Endothelial cell (in vitro differentiated cells): ENCODE measurements at regions not wholly inside any gene's neighbourhood (a gene's known extent, or its start where the extent isn't known, plus 50 kb on each side); places are given as distances from the start of the nearest gene placed in this dataset.

Source experiments
- DNase-seq: peaks from one replicate; pipeline ENCODE4 v3.0.0; 2021; ENCODE audit warnings: low spot score
- H3K27ac Mint-ChIP-seq: one replicate; pipeline ENCODE4 v1.8.0; 2021; ENCODE audit warnings: mixed read lengths, inconsistent platforms; ENCODE audit not compliant: unreplicated experiment
- H3K27me3 Mint-ChIP-seq: one replicate; pipeline ENCODE4 v1.8.0; 2021; ENCODE audit warnings: mild to moderate bottlenecking, moderate library complexity, mixed read lengths, inconsistent platforms; ENCODE audit not compliant: unreplicated experiment
- H3K36me3 Mint-ChIP-seq: one replicate; pipeline ENCODE4 v1.8.0; 2021; ENCODE audit warnings: mild to moderate bottlenecking, low read depth, mixed read lengths, inconsistent platforms; ENCODE audit not compliant: unreplicated experiment
- H3K4me1 Mint-ChIP-seq: one replicate; pipeline ENCODE4 v1.8.0; 2021; ENCODE audit warnings: mild to moderate bottlenecking, mixed read lengths, inconsistent platforms; ENCODE audit not compliant: unreplicated experiment
- H3K4me3 Mint-ChIP-seq: one replicate; pipeline ENCODE4 v1.8.0; 2021; ENCODE audit warnings: mild to moderate bottlenecking, mixed read lengths, inconsistent platforms; ENCODE audit not compliant: unreplicated experiment
- H3K9me3 Mint-ChIP-seq: one replicate; pipeline ENCODE4 v1.8.0; 2021; ENCODE audit warnings: mixed read lengths, inconsistent platforms; ENCODE audit not compliant: unreplicated experiment
- CTCF ChIP-seq: fragments of 200-600 bp; sonication (generic); IDR thresholded peaks from one replicate; pipeline ENCODE4 v1.5.0; 2021; ENCODE audit warnings: antibody characterized with exemption; ENCODE audit not compliant: unreplicated experiment

GRCh38 chr22:34324763-34325162 lies 404.5 kb upstream of the LARGE1 start:
- Mint-ChIP-seq H3K9me3 (peaks cover 21% of the 10 kb centered on the region), H3K4me3 (no peak overlapping the region), H3K27ac (no peak overlapping the region), H3K36me3 (no peaks in the 10 kb centered on the region), H3K27me3 (peaks cover 3% of the 10 kb centered on the region), H3K4me1 (no peaks in the 10 kb centered on the region)
- no peak for TF ChIP-seq CTCF
- DNase-seq = no peak

GRCh38 chr22:34326901-34327300 lies 406.6 kb upstream of the LARGE1 start:
- peaks cover 26% of the 10 kb centered on the region for H3K9me3 Mint-ChIP-seq
- no peak overlapping the region for H3K27ac Mint-ChIP-seq
- H3K27me3 Mint-ChIP-seq = peaks cover 3% of the 10 kb centered on the region
- H3K4me1 Mint-ChIP-seq = no peaks in the 10 kb centered on the region
- H3K4me3 Mint-ChIP-seq = no peak overlapping the region
- TF ChIP-seq CTCF = no peak
- no peaks in the 10 kb centered on the region for H3K36me3 Mint-ChIP-seq
- DNase-seq = no peak

DNA sequence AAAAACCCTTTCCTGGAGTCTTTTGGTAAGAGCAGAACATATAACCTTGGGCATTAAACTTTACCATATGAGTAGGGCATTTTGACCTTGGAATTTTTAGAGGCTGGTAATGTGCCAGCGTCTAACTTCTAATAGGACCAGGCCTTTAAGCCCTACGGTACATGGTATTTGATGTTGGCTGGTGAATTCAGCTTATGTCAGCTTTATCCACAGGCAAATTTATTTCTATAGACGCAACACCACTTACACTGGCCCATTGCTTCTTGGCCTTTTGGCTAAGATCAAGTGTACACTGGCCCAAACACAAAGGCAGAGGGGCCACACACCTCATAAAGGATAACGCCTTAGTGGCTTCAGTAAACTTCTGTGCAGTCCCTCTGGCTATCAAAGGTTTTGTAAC lies 410.2 kb upstream of the LARGE1 start:
- no peak for TF ChIP-seq CTCF
- H3K4me1 Mint-ChIP-seq = no peaks in the 10 kb centered on the region
- no peak for DNase-seq
- no peak overlapping the region for H3K27ac Mint-ChIP-seq
- H3K36me3 Mint-ChIP-seq = peaks cover 3% of the 10 kb centered on the region
- H3K27me3 Mint-ChIP-seq = peaks cover 7% of the 10 kb centered on the region
- H3K4me3 Mint-ChIP-seq = no peak overlapping the region
- peaks cover 26% of the 10 kb centered on the region for H3K9me3 Mint-ChIP-seq

DNA sequence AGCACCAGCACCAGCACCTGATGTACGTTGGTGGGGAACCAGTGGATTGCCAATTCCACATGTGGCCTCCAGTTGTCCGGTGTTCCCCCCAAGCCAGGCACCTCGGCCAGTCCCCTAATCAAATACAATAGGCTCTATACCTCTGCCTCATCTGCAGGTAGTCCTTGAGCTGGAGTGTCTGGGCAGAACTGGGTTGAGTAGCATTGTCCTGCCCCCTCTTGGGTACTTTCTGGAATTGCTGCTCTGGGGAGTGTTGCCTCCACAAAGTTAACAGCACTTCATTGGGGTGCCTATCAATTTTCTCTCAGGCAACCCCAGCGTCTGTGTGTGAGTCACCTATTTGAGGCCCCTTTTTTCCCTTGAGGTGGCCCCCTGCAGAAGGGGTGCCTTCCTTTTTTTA lies 413.0 kb upstream of the LARGE1 start:
- H3K4me1 Mint-ChIP-seq = no peaks in the 10 kb centered on the region
- no peak overlapping the region for H3K27ac Mint-ChIP-seq
- peaks cover 5% of the 10 kb centered on the region for H3K27me3 Mint-ChIP-seq
- H3K4me3 Mint-ChIP-seq = no peak overlapping the region
- DNase-seq = no peak
- H3K9me3 Mint-ChIP-seq = peaks cover 19% of the 10 kb centered on the region
- peaks cover 3% of the 10 kb centered on the region for H3K36me3 Mint-ChIP-seq
- TF ChIP-seq CTCF = no peak

DNA sequence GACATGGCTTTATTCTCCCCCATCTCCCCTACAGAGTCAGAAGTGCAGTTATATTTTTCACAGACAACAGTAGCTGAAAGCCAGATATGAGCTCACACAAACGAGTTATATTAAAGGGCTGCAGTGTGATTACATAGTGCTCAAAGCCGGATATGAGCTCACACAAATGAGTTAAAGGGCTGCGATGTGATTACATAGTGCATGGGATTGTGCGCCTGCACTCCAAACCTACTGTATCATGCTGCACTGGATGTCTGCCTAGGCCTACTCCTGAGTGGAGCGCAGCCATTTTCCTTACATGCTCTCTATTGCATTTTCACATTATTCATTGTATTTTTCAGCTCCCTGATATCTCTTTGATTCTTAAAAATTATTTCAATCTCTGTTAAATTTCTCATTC lies 414.6 kb upstream of the LARGE1 start:
- peaks cover 8% of the 10 kb centered on the region for H3K27me3 Mint-ChIP-seq
- TF ChIP-seq CTCF = no peak
- H3K27ac Mint-ChIP-seq = no peak overlapping the region
- no peaks in the 10 kb centered on the region for H3K4me1 Mint-ChIP-seq
- no peak overlapping the region for H3K4me3 Mint-ChIP-seq
- peaks cover 25% of the 10 kb centered on the region for H3K9me3 Mint-ChIP-seq
- H3K36me3 Mint-ChIP-seq = peaks cover 3% of the 10 kb centered on the region
- no peak for DNase-seq
